ENCODE measurements at regions not wholly inside any gene's neighbourhood (a gene's known extent, or its start where the extent isn't known, plus 50 kb on each side); places are given as distances from the start of the nearest gene placed in this dataset.

DNA sequence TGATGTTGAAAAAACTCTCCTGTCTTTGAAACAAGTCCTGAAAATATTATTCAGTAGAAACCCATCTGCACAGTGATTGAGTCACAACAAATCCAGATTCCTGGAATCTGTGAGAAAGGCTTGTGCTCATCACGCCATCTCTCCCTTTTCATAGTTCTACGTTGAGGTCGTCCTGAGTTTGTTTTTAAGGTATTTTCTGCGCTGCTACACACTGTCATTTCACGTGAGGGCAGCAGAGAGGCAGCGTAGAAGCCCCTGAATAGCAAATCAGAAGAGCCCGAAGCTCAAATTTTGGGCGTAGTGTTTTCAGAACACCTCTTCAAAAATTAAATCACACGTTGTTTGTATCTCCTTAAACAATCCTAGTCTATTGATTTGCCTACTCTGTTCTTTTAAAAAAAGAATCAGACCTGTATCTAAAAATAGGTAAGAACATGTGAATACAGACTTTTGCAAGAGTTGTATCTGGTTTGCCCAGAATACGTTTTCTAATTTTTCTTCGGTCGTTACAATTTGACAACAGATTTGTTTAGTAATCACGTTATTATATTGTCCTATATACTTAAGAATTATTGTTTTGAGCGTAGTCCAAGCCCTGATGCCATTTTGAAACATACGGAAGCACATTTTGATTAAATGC lies 61.6 kb upstream of the SLC38A11 start:
- peak; percentile 50 for DNase-seq
- Mint-ChIP-seq H3K9me3 (no peaks in the 10 kb centered on the region), H3K27me3 (ENCODE audit: insufficient read depth) (peaks cover 4% of the 10 kb centered on the region), H3K36me3 (ENCODE audit: low read depth) (no peaks in the 10 kb centered on the region), H3K27ac (no peak overlapping the region), H3K4me3 (no peak overlapping the region), H3K4me1 (ENCODE audit: low read depth) (no peaks in the 10 kb centered on the region)
- TF ChIP-seq, protein P1, sequence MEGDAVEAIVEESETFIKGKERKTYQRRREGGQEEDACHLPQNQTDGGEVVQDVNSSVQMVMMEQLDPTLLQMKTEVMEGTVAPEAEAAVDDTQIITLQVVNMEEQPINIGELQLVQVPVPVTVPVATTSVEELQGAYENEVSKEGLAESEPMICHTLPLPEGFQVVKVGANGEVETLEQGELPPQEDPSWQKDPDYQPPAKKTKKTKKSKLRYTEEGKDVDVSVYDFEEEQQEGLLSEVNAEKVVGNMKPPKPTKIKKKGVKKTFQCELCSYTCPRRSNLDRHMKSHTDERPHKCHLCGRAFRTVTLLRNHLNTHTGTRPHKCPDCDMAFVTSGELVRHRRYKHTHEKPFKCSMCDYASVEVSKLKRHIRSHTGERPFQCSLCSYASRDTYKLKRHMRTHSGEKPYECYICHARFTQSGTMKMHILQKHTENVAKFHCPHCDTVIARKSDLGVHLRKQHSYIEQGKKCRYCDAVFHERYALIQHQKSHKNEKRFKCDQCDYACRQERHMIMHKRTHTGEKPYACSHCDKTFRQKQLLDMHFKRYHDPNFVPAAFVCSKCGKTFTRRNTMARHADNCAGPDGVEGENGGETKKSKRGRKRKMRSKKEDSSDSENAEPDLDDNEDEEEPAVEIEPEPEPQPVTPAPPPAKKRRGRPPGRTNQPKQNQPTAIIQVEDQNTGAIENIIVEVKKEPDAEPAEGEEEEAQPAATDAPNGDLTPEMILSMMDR (IDR thresholded peaks at IDR 0.05): peak; percentile 72

GRCh38 chr2:165015052-165015642 lies 59.8 kb upstream of the SLC38A11 start:
- H3K36me3 Mint-ChIP-seq (ENCODE audit: low read depth): no peaks in the 10 kb centered on the region

DNA sequence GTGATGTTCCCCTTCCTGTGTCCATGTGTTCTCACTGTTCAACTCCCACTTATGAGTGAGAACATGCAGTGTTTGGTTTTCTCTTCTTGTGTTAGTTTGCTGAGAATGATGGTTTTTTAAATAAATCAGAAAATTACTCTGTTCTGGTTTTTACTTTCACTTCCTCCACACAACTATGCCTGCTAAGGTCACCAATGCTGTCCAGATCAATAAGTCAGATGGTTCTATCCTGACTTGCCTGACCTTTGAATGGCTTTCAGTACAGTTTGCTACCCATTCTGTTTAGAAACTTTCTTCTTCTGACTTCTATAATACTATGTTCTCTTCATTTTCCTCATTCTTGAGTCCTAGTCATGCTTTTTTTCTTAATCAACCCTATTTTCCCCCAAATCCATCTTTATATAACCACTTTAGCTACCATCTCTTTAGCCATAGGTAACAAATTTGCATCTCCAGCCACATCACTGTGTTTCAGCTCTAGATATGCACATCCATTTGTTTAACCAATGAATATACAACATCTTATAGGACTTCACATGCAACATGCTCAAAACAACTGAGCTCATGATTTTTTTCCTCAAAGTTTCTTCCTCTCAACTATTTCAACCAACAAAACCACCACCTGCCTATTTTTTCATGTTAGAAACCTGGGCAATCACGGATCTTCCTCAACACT lies 58.8 kb upstream of the SLC38A11 start:
- Mint-ChIP-seq H3K9me3 (no peaks in the 10 kb centered on the region), H3K4me1 (ENCODE audit: low read depth) (no peaks in the 10 kb centered on the region; the same call in 1 of the 2 replicates), H3K4me3 (no peak overlapping the region), H3K27ac (no peak overlapping the region), H3K27me3 (ENCODE audit: insufficient read depth) (peaks cover 4% of the 10 kb centered on the region), H3K36me3 (ENCODE audit: low read depth) (no peaks in the 10 kb centered on the region)
- DNase-seq: no peak
- TF ChIP-seq, protein P1 (IDR thresholded peaks at IDR 0.05): no peak

More at GRCh38 chr2:165015052-165015642, 59.8 kb upstream of the SLC38A11 start:
- Mint-ChIP-seq H3K4me1 (ENCODE audit: low read depth) (no peaks in the 10 kb centered on the region), H3K27ac (no peak overlapping the region), H3K27me3 (ENCODE audit: insufficient read depth) (peaks cover 6% of the 10 kb centered on the region), H3K9me3 (no peaks in the 10 kb centered on the region), H3K4me3 (no peak overlapping the region)
- DNase-seq: peak; percentile 62
- TF ChIP-seq, protein P1 (IDR thresholded peaks at IDR 0.05): peak; percentile 97

DNA sequence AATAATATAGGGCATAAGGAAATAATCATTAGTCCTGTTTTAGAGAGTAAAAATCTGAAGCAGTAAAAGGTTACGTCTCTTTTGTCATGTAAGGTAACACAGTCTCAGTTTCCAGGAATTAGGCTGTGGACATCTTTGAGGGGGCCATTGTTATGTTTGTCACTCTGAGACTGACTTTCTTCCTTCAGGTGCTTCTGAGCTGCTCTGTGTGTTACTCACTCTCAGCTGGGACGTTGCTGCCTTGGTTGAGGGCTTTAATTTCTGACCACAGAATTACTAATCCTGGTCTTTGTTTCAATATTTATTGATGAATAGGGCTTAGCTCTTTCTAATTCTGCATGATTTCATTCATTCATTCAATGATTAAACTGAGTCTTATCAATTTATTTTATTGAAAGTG lies 55.9 kb upstream of the SLC38A11 start:
- Mint-ChIP-seq H3K36me3 (ENCODE audit: low read depth) (no peaks in the 10 kb centered on the region), H3K27ac (no peak overlapping the region), H3K27me3 (ENCODE audit: insufficient read depth) (peaks cover 6% of the 10 kb centered on the region), H3K9me3 (no peaks in the 10 kb centered on the region), H3K4me1 (ENCODE audit: low read depth) (no peaks in the 10 kb centered on the region; the same call in 1 of the 2 replicates), H3K4me3 (no peak overlapping the region)
- no peak for DNase-seq
- TF ChIP-seq, protein P1 (IDR thresholded peaks at IDR 0.05): no peak

DNA sequence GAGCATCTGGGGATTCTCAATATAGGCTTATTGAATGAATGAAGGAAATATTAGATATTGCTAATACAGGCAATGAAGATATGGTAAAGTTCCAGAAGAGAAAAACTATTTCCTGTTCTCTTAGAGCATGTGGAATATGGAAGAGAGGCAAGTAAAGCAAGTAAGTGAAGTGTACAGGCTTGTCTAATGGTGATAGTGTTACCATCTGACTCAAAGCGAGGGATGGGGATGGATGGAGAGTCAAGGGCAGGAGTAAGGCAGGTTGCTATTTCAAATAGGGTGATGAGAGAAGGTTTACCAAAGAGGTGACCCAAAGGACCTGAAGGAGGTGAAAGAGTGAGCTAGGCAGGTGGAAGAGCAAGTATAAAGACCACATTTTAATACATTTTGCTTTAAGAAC lies 55.2 kb upstream of the SLC38A11 start:
- Mint-ChIP-seq H3K27ac (no peak overlapping the region), H3K4me3 (no peak overlapping the region), H3K36me3 (ENCODE audit: low read depth) (no peaks in the 10 kb centered on the region), H3K4me1 (ENCODE audit: low read depth) (no peaks in the 10 kb centered on the region; the same call in 1 of the 2 replicates), H3K9me3 (no peaks in the 10 kb centered on the region), H3K27me3 (ENCODE audit: insufficient read depth) (peaks cover 6% of the 10 kb centered on the region)
- TF ChIP-seq, protein P1 (IDR thresholded peaks at IDR 0.05): no peak
- DNase-seq: no peak
